ENCODE measurements at regions not wholly inside any gene's neighbourhood (a gene's known extent, or its start where the extent isn't known, plus 50 kb on each side); places are given as distances from the start of the nearest gene placed in this dataset.

- H3K36me3 ChIP-seq (ENCODE audit: control insufficient read depth, insufficient read depth, low read length) = no peaks in the 10 kb centered on the region
- no peak overlapping the region for H2BK15ac ChIP-seq (ENCODE audit: low read depth, low read length)
- H2BK120ac ChIP-seq (ENCODE audit: low read depth, low read length) = no peak overlapping the region
- no peak overlapping the region for H3K14ac ChIP-seq (replicated peaks; ENCODE audit: low read depth, low read length)
- H3K9me3 ChIP-seq (ENCODE audit: control insufficient read depth, insufficient read depth, low read length) = no peaks in the 10 kb centered on the region
- H3K4me1 ChIP-seq (ENCODE audit: control insufficient read depth, insufficient read depth, low read length) = no peaks in the 10 kb centered on the region
- H3K9ac ChIP-seq (ENCODE audit: low read depth, low read length) = no peak overlapping the region
- ATAC-seq (ENCODE audit: low read depth) = no peak
- no peaks in the 10 kb centered on the region for H4K20me1 ChIP-seq (ENCODE audit: insufficient read depth, low read length)
- no peak overlapping the region for H4K5ac ChIP-seq (ENCODE audit: low read depth, low read length)
- dilution Hi-C loops (cut with HindIII; ENCODE audit: low sequenced_read_pairs, unreplicated experiment) = no loop called here
- POLR2A ChIA-PET (ENCODE audit: unreplicated experiment) = no interaction called here
- H3K23ac ChIP-seq (ENCODE audit: low read depth, low read length) = no peak overlapping the region
- no peaks in the 10 kb centered on the region for H3K27me3 ChIP-seq (ENCODE audit: control insufficient read depth, insufficient read depth, low read length)
- TF ChIP-seq CTCF (conservative IDR thresholded peaks at IDR 0.05; ENCODE audit: low read depth, low read length) (no peak), SMC3 (IDR thresholded peaks at IDR 0.05; ENCODE audit: low read depth, low read length) (no peak), FOS (IDR thresholded peaks at IDR 0.05; ENCODE audit: low read depth, low read length) (no peak), MXI1 (IDR thresholded peaks at IDR 0.05; ENCODE audit: borderline replicate concordance, low read depth, low read length) (no peak), MAZ (IDR thresholded peaks at IDR 0.05; ENCODE audit: borderline replicate concordance, low read depth, low read length) (no peak), CHD1 (IDR thresholded peaks at IDR 0.05; ENCODE audit: low read depth, low read length) (no peak), POLR2A (IDR thresholded peaks at IDR 0.05; ENCODE audit: low read depth, low read length) (no peak), MAFK (IDR thresholded peaks at IDR 0.05; ENCODE audit: low read depth, low read length) (no peak), BHLHE40 (IDR thresholded peaks at IDR 0.05; ENCODE audit: low read depth, low read length) (no peak), NFE2L2 (IDR thresholded peaks at IDR 0.05; ENCODE audit: low read depth, low read length) (no peak)
- TF ChIP-seq, protein P1, sequence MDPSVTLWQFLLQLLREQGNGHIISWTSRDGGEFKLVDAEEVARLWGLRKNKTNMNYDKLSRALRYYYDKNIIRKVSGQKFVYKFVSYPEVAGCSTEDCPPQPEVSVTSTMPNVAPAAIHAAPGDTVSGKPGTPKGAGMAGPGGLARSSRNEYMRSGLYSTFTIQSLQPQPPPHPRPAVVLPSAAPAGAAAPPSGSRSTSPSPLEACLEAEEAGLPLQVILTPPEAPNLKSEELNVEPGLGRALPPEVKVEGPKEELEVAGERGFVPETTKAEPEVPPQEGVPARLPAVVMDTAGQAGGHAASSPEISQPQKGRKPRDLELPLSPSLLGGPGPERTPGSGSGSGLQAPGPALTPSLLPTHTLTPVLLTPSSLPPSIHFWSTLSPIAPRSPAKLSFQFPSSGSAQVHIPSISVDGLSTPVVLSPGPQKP (IDR thresholded peaks at IDR 0.05; ENCODE audit: borderline replicate concordance, low read depth, low read length) = no peak
- H3K4ac ChIP-seq (ENCODE audit: low read depth, low read length) = no peak overlapping the region
- no peak overlapping the region for H2BK5ac ChIP-seq (ENCODE audit: low read depth, low read length, poor library complexity, severe bottlenecking)
- H2AFZ ChIP-seq (replicated peaks; ENCODE audit: low read length, poor library complexity) = no peak overlapping the region
- no peak overlapping the region for H2BK20ac ChIP-seq (ENCODE audit: low read depth, low read length)
- in situ Hi-C loops (cut with MboI; ENCODE audit: low sequenced_read_pairs) = no loop called here
- H3K9me1 ChIP-seq (ENCODE audit: insufficient read depth, low read length) = no peaks in the 10 kb centered on the region
- no TSS peak for BruUV-seq (replicated peaks)
- H4K91ac ChIP-seq (ENCODE audit: insufficient read depth, low read depth, low read length) = no peak overlapping the region
- H3K4me3 ChIP-seq (ENCODE audit: insufficient read depth, low read depth, low read length) = no peak overlapping the region
- no peak overlapping the region for H3K27ac ChIP-seq (ENCODE audit: insufficient read depth, low read length)
- H3K56ac ChIP-seq (ENCODE audit: extremely low read depth, insufficient read depth, low read length) = no peak overlapping the region
- CTCF ChIA-PET = no interaction called here
- no peak overlapping the region for H4K8ac ChIP-seq (ENCODE audit: low read depth in 2 of 2, low read length in 2 of 2)
- no CpG with 5 or more reads among the region's 3 CpGs for WGBS, 2 experiments (ENCODE audit: extremely low coverage in 2 of 2, insufficient read length in 1 of 2)
- no peak overlapping the region for H3K4me2 ChIP-seq (ENCODE audit: low read depth, low read length)
- no peaks in the 10 kb centered on the region for H3K79me1 ChIP-seq (ENCODE audit: low read depth in 1 of 2, low read length in 2 of 2)
- H3K18ac ChIP-seq (ENCODE audit: low read depth, low read length) = no peak overlapping the region
- no peak overlapping the region for H2AK9ac ChIP-seq (replicated peaks; ENCODE audit: low read depth, low read length, poor library complexity)
- DNase-seq = no peak
- no peak overlapping the region for H2AK5ac ChIP-seq (ENCODE audit: low read depth, low read length)
- intact Hi-C loops (cut with micrococcal nuclease) = no loop called here
Measured at GRCh38 chr21:15172963-15173362, 108.2 kb upstream of the NRIP1 start.

All from IMR-90 (cell line).